ENCODE measurements at regions not wholly inside any gene's neighbourhood (a gene's known extent, or its start where the extent isn't known, plus 50 kb on each side); places are given as distances from the start of the nearest gene placed in this dataset.

GRCh38 chr10:4448030-4448429, 378.0 kb upstream of the AKR1E2 start:
- TF ChIP-seq PAX5 (IDR thresholded peaks at IDR 0.05; ENCODE audit: insufficient read depth, low read length, severe bottlenecking) (no peak), SPI1 (IDR thresholded peaks at IDR 0.05; ENCODE audit: low read depth, low read length) (no peak), POU2F2 (IDR thresholded peaks at IDR 0.05; ENCODE audit: low read depth, low read length) (no peak), POLR2A (IDR thresholded peaks at IDR 0.05; ENCODE audit: low read depth, low read length) (no peak), POLR2AphosphoS5 (IDR thresholded peaks at IDR 0.05; ENCODE audit: low read depth, low read length) (no peak), TAF1 (IDR thresholded peaks at IDR 0.05; ENCODE audit: low read depth, low read length) (no peak)
- DNase-seq (ENCODE audit: insufficient read length, low spot score) (no peak), FAIRE-seq (no peak)

- TF ChIP-seq TAF1 (IDR thresholded peaks at IDR 0.05; ENCODE audit: low read depth, low read length) (no peak), POLR2AphosphoS5 (IDR thresholded peaks at IDR 0.05; ENCODE audit: low read depth, low read length) (no peak), PAX5 (IDR thresholded peaks at IDR 0.05; ENCODE audit: insufficient read depth, low read length, severe bottlenecking) (no peak), SPI1 (IDR thresholded peaks at IDR 0.05; ENCODE audit: low read depth, low read length) (no peak), POU2F2 (IDR thresholded peaks at IDR 0.05; ENCODE audit: low read depth, low read length) (no peak), POLR2A (IDR thresholded peaks at IDR 0.05; ENCODE audit: low read depth, low read length) (no peak)
- no peak for FAIRE-seq
- DNase-seq (ENCODE audit: insufficient read length, low spot score) = no peak
Observed at GRCh38 chr10:4443419-4443818, 382.6 kb upstream of the AKR1E2 start.

DNA sequence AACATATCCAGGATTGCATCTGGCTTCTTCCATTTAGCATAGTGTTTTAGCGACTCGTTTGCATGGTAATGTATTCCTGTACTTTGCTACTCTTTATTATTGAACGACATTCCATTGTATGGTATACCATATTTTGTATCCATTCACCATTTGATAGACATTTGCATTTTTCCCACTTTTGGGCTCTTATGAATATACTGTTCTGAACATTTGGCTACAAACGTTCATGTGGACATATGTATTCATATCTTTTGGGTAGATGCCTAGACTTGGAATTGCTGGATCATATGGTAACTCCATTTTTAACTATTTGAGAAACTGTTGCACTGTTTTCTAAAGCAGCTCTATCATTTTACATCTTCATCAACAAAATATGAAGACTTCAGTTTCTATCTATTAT, 383.7 kb upstream of the AKR1E2 start:
- FAIRE-seq (no peak), DNase-seq (ENCODE audit: insufficient read length, low spot score) (no peak)
- TF ChIP-seq POLR2AphosphoS5 (IDR thresholded peaks at IDR 0.05; ENCODE audit: low read depth, low read length) (no peak), POU2F2 (IDR thresholded peaks at IDR 0.05; ENCODE audit: low read depth, low read length) (no peak), SPI1 (IDR thresholded peaks at IDR 0.05; ENCODE audit: low read depth, low read length) (no peak), PAX5 (IDR thresholded peaks at IDR 0.05; ENCODE audit: insufficient read depth, low read length, severe bottlenecking) (no peak)

- DNase-seq (ENCODE audit: insufficient read length, low spot score) (no peak), FAIRE-seq (no peak)
- TF ChIP-seq POU2F2 (IDR thresholded peaks at IDR 0.05; ENCODE audit: low read depth, low read length) = no peak
- TF ChIP-seq SPI1 (IDR thresholded peaks at IDR 0.05; ENCODE audit: low read depth, low read length) = no peak
- TF ChIP-seq TAF1 (IDR thresholded peaks at IDR 0.05; ENCODE audit: low read depth, low read length) = no peak
- TF ChIP-seq PAX5 (IDR thresholded peaks at IDR 0.05; ENCODE audit: insufficient read depth, low read length, severe bottlenecking) = no peak
- TF ChIP-seq POLR2A (IDR thresholded peaks at IDR 0.05; ENCODE audit: low read depth, low read length) = no peak
- no peak for TF ChIP-seq POLR2AphosphoS5 (IDR thresholded peaks at IDR 0.05; ENCODE audit: low read depth, low read length)
Observed at GRCh38 chr10:4440260-4440659, 385.7 kb upstream of the AKR1E2 start.

DNA sequence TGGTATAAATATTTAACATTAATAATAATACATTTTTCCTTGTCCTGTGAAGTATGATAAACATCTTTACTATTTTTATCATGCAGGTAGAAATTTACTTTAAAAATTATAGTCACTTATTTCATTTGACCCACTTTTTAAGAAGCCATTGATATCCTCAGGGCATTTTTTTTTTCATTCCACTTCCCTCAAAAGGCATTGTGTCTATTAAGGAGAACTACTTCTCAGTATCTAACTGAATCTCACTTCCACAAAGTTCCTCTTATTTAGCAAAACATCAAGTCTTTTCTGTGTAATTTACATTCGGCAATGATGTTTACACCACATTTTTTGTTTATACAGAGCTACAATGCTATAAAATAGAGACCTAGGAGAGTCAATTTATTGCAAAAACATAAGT, 388.2 kb upstream of the AKR1E2 start:
- TF ChIP-seq TAF1 (IDR thresholded peaks at IDR 0.05; ENCODE audit: low read depth, low read length) = no peak
- no peak for DNase-seq (ENCODE audit: insufficient read length, low spot score)
- no peak for FAIRE-seq

DNA sequence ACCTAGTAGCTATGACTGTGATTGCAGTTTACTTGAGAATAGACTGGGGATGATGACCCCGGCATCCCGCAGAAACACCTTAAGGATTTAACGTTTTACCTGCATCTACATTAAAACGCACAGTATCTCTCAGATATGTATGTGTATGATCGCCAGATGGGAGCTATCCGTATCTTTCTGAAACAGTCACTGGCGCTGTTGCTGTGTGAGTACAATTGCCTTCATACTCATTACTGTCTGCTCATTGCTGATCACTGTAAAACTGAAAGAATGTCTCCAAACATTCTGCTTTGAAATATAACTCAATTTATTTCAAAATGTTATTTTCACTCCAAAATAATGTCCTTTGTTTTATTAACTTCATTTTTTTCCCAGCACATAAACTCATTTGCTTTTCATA, 388.9 kb upstream of the AKR1E2 start:
- FAIRE-seq = no peak
- no peak for DNase-seq (ENCODE audit: insufficient read length, low spot score)
- TF ChIP-seq POLR2AphosphoS5 (IDR thresholded peaks at IDR 0.05; ENCODE audit: low read depth, low read length) (no peak), TAF1 (IDR thresholded peaks at IDR 0.05; ENCODE audit: low read depth, low read length) (no peak), SPI1 (IDR thresholded peaks at IDR 0.05; ENCODE audit: low read depth, low read length) (no peak), POLR2A (IDR thresholded peaks at IDR 0.05; ENCODE audit: low read depth, low read length) (no peak), PAX5 (IDR thresholded peaks at IDR 0.05; ENCODE audit: insufficient read depth, low read length, severe bottlenecking) (no peak), POU2F2 (IDR thresholded peaks at IDR 0.05; ENCODE audit: low read depth, low read length) (no peak)

- DNase-seq (ENCODE audit: insufficient read length, low spot score) (no peak), FAIRE-seq (no peak)
- TF ChIP-seq POLR2A (IDR thresholded peaks at IDR 0.05; ENCODE audit: low read depth, low read length) = no peak
- TF ChIP-seq POU2F2 (IDR thresholded peaks at IDR 0.05; ENCODE audit: low read depth, low read length) = no peak
- no peak for TF ChIP-seq POLR2AphosphoS5 (IDR thresholded peaks at IDR 0.05; ENCODE audit: low read depth, low read length)
- no peak for TF ChIP-seq PAX5 (IDR thresholded peaks at IDR 0.05; ENCODE audit: insufficient read depth, low read length, severe bottlenecking)
- TF ChIP-seq SPI1 (IDR thresholded peaks at IDR 0.05; ENCODE audit: low read depth, low read length) = no peak
- TF ChIP-seq TAF1 (IDR thresholded peaks at IDR 0.05; ENCODE audit: low read depth, low read length) = no peak
Observed at GRCh38 chr10:4436103-4436502, 389.9 kb upstream of the AKR1E2 start.

DNA sequence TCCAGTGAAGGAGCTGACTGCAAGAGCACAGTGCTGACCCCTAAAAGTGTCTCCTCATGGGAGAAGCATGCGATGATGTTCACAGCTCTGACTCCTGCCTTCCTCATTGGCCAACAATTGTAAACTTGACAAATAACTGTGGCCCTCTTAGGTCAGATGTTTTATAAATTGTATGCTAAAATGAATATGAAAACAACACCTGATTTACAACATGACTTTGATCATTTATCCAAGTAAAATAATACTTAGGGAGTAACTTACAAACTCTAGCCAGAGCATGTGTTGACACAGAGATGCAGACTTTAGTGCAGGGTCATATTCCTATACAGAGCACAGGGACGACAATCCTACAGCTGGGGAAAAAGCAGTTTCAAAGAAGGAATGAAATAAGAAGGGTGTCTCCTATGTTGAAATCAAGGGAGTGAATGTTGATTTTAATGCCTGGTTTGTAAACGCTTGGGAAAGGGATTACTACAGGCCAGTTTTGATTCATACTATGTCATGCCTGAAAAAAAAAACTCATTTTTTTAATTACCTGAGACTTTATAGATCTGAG, 391.4 kb upstream of the AKR1E2 start:
- no peak for TF ChIP-seq SPI1 (IDR thresholded peaks at IDR 0.05; ENCODE audit: low read depth, low read length)
- TF ChIP-seq PAX5 (IDR thresholded peaks at IDR 0.05; ENCODE audit: insufficient read depth, low read length, severe bottlenecking) = no peak
- TF ChIP-seq POLR2A (IDR thresholded peaks at IDR 0.05; ENCODE audit: low read depth, low read length) = no peak
- TF ChIP-seq POLR2AphosphoS5 (IDR thresholded peaks at IDR 0.05; ENCODE audit: low read depth, low read length) = no peak
- TF ChIP-seq TAF1 (IDR thresholded peaks at IDR 0.05; ENCODE audit: low read depth, low read length) = no peak
- DNase-seq (ENCODE audit: insufficient read length, low spot score) (no peak), FAIRE-seq (no peak)

DNA sequence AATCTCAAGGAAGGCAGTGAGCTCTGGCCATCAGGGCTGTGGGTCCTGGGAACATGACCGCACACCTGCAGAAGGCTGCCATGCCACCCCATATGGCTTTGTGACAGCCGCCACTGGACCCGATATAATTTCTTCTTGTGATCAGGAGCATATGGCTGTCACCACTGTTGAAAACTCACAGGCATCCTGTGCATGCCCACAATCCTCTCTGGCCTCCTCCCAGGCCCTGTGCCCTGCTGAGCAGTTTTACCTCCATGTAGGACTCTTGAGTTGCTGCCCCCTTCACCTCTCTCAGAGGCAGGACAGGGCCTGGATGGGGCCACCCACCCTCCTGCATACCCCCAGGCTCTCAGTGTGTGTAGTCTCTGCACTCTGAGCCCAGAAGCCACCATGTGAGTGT, 391.9 kb upstream of the AKR1E2 start:
- TF ChIP-seq POLR2AphosphoS5 (IDR thresholded peaks at IDR 0.05; ENCODE audit: low read depth, low read length) (no peak), PAX5 (IDR thresholded peaks at IDR 0.05; ENCODE audit: insufficient read depth, low read length, severe bottlenecking) (no peak), POU2F2 (IDR thresholded peaks at IDR 0.05; ENCODE audit: low read depth, low read length) (no peak), TAF1 (IDR thresholded peaks at IDR 0.05; ENCODE audit: low read depth, low read length) (no peak), SPI1 (IDR thresholded peaks at IDR 0.05; ENCODE audit: low read depth, low read length) (no peak), POLR2A (IDR thresholded peaks at IDR 0.05; ENCODE audit: low read depth, low read length) (no peak)
- FAIRE-seq = no peak
- no peak for DNase-seq (ENCODE audit: insufficient read length, low spot score)

- TF ChIP-seq POLR2A (IDR thresholded peaks at IDR 0.05; ENCODE audit: low read depth, low read length) (no peak), PAX5 (IDR thresholded peaks at IDR 0.05; ENCODE audit: insufficient read depth, low read length, severe bottlenecking) (no peak), POU2F2 (IDR thresholded peaks at IDR 0.05; ENCODE audit: low read depth, low read length) (no peak), SPI1 (IDR thresholded peaks at IDR 0.05; ENCODE audit: low read depth, low read length) (no peak), TAF1 (IDR thresholded peaks at IDR 0.05; ENCODE audit: low read depth, low read length) (no peak), POLR2AphosphoS5 (IDR thresholded peaks at IDR 0.05; ENCODE audit: low read depth, low read length) (no peak)
- no peak for FAIRE-seq
- DNase-seq (ENCODE audit: insufficient read length, low spot score) = no peak
Observed at GRCh38 chr10:4431114-4431863, 394.7 kb upstream of the AKR1E2 start.
